ENCODE measurements at regions not wholly inside any gene's neighbourhood (a gene's known extent, or its start where the extent isn't known, plus 50 kb on each side); places are given as distances from the start of the nearest gene placed in this dataset.

GRCh38 chr13:90281709-90282108, 1065.8 kb upstream of the MIR17HG start:
- Mint-ChIP-seq H3K9me3 (no peaks in the 10 kb centered on the region), H3K36me3 (ENCODE audit: low read depth) (no peaks in the 10 kb centered on the region), H3K27ac (ENCODE audit: unreplicated experiment) (no peak overlapping the region), H3K4me1 (peaks cover 4% of the 10 kb centered on the region), H3K27me3 (ENCODE audit: low read depth) (no peaks in the 10 kb centered on the region), H3K4me3 (no peak overlapping the region)
- TF ChIP-seq CTCF (conservative IDR thresholded peaks at IDR 0.05), result no peak
- no peak for DNase-seq (ENCODE audit: low read depth, low spot score)

GRCh38 chr13:90287521-90287920, 1060.0 kb upstream of the MIR17HG start:
- TF ChIP-seq CTCF (conservative IDR thresholded peaks at IDR 0.05), result no peak
- no peak overlapping the region for H3K4me3 Mint-ChIP-seq
- H3K27ac Mint-ChIP-seq (ENCODE audit: unreplicated experiment), result no peak overlapping the region
- peaks cover 11% of the 10 kb centered on the region for H3K9me3 Mint-ChIP-seq
- peaks cover 4% of the 10 kb centered on the region for H3K36me3 Mint-ChIP-seq (ENCODE audit: low read depth)
- no peak for DNase-seq (ENCODE audit: low read depth, low spot score)
- H3K4me1 Mint-ChIP-seq, result no peaks in the 10 kb centered on the region
- no peaks in the 10 kb centered on the region for H3K27me3 Mint-ChIP-seq (ENCODE audit: low read depth)

- Mint-ChIP-seq H3K27ac (ENCODE audit: unreplicated experiment) (no peak overlapping the region), H3K27me3 (ENCODE audit: low read depth) (no peaks in the 10 kb centered on the region), H3K36me3 (ENCODE audit: low read depth) (no peaks in the 10 kb centered on the region), H3K9me3 (peaks cover 8% of the 10 kb centered on the region), H3K4me1 (no peaks in the 10 kb centered on the region), H3K4me3 (no peak overlapping the region)
- TF ChIP-seq CTCF (conservative IDR thresholded peaks at IDR 0.05), result no peak
- no peak for DNase-seq (ENCODE audit: low read depth, low spot score)
Measured at GRCh38 chr13:90293793-90294361, 1053.6 kb upstream of the MIR17HG start.

GRCh38 chr13:90299238-90299637, 1048.2 kb upstream of the MIR17HG start:
- H3K4me3 Mint-ChIP-seq, result no peak overlapping the region
- H3K4me1 Mint-ChIP-seq, result peaks cover 8% of the 10 kb centered on the region
- no peak overlapping the region for H3K27ac Mint-ChIP-seq (ENCODE audit: unreplicated experiment)
- no peak for DNase-seq (ENCODE audit: low read depth, low spot score)
- H3K27me3 Mint-ChIP-seq (ENCODE audit: low read depth), result no peaks in the 10 kb centered on the region
- TF ChIP-seq CTCF (conservative IDR thresholded peaks at IDR 0.05), result no peak
- no peaks in the 10 kb centered on the region for H3K36me3 Mint-ChIP-seq (ENCODE audit: low read depth)
- H3K9me3 Mint-ChIP-seq, result peaks cover 3% of the 10 kb centered on the region

- Mint-ChIP-seq H3K27me3 (ENCODE audit: low read depth) (no peaks in the 10 kb centered on the region), H3K36me3 (ENCODE audit: low read depth) (no peaks in the 10 kb centered on the region), H3K4me3 (no peak overlapping the region), H3K9me3 (peaks cover 3% of the 10 kb centered on the region), H3K27ac (ENCODE audit: unreplicated experiment) (no peak overlapping the region), H3K4me1 (peaks cover 8% of the 10 kb centered on the region)
- no peak for TF ChIP-seq CTCF (conservative IDR thresholded peaks at IDR 0.05)
- no peak for DNase-seq (ENCODE audit: low read depth, low spot score)
Measured at GRCh38 chr13:90300015-90300414, 1047.5 kb upstream of the MIR17HG start.
